ENCODE measurements at regions not wholly inside any gene's neighbourhood (a gene's known extent, or its start where the extent isn't known, plus 50 kb on each side); places are given as distances from the start of the nearest gene placed in this dataset.
"Not testable (repeated sequence)": the region's sequence is repeated elsewhere in the genome, so short reads cannot be mapped to it uniquely, and the experiment has no call there.

GRCh38 chr15:92753591-92753990, 98.0 kb upstream of the FAM174B start:
- in situ Hi-C loops (cut with HindIII; ENCODE audit: low sequenced_read_pairs), result no loop called here

GRCh38 chr15:92763459-92763858, 107.9 kb upstream of the FAM174B start:
- in situ Hi-C loops (cut with HindIII; ENCODE audit: low sequenced_read_pairs), result no loop called here

GRCh38 chr15:92768131-92768530, 112.6 kb upstream of the FAM174B start:
- in situ Hi-C loops (cut with HindIII; ENCODE audit: low sequenced_read_pairs), result not testable (repeated sequence)

- in situ Hi-C loops (cut with HindIII; ENCODE audit: low sequenced_read_pairs), result no loop called here
Measured at GRCh38 chr15:92770641-92771040, 115.1 kb upstream of the FAM174B start.

GRCh38 chr15:92772061-92772460, 116.5 kb upstream of the FAM174B start:
- in situ Hi-C loops (cut with HindIII; ENCODE audit: low sequenced_read_pairs), result no loop called here

GRCh38 chr15:92772626-92773244, 117.2 kb upstream of the FAM174B start:
- in situ Hi-C loops (cut with HindIII; ENCODE audit: low sequenced_read_pairs), result no loop called here

- in situ Hi-C loops (cut with HindIII; ENCODE audit: low sequenced_read_pairs), result no loop called here
Measured at GRCh38 chr15:92773340-92773739, 117.8 kb upstream of the FAM174B start.

GRCh38 chr15:92779874-92780273, 120.2 kb upstream of the CHD2 start:
- in situ Hi-C loops (cut with HindIII; ENCODE audit: low sequenced_read_pairs), result no loop called here

GRCh38 chr15:92780843-92781242, 119.3 kb upstream of the CHD2 start:
- in situ Hi-C loops (cut with HindIII; ENCODE audit: low sequenced_read_pairs), result no loop called here

- in situ Hi-C loops (cut with HindIII; ENCODE audit: low sequenced_read_pairs), result no loop called here
Measured at GRCh38 chr15:92781925-92782453, 118.1 kb upstream of the CHD2 start.

- in situ Hi-C loops (cut with HindIII; ENCODE audit: low sequenced_read_pairs), result no loop called here
Measured at GRCh38 chr15:92787116-92787515, 113.0 kb upstream of the CHD2 start.

- in situ Hi-C loops (cut with HindIII; ENCODE audit: low sequenced_read_pairs), result no loop called here
Measured at GRCh38 chr15:92788196-92788595, 111.9 kb upstream of the CHD2 start.

- in situ Hi-C loops (cut with HindIII; ENCODE audit: low sequenced_read_pairs), result not testable (repeated sequence)
Measured at GRCh38 chr15:92788793-92789192, 111.3 kb upstream of the CHD2 start.

- in situ Hi-C loops (cut with HindIII; ENCODE audit: low sequenced_read_pairs), result no loop called here
Measured at GRCh38 chr15:92796161-92796611, 103.9 kb upstream of the CHD2 start.

GRCh38 chr15:92797168-92798052, 102.7 kb upstream of the CHD2 start:
- in situ Hi-C loops (cut with HindIII; ENCODE audit: low sequenced_read_pairs), result no loop called here

GRCh38 chr15:92800013-92800412, 100.1 kb upstream of the CHD2 start:
- in situ Hi-C loops (cut with HindIII; ENCODE audit: low sequenced_read_pairs), result no loop called here

- in situ Hi-C loops (cut with HindIII; ENCODE audit: low sequenced_read_pairs), result not testable (repeated sequence)
Measured at GRCh38 chr15:92800416-92801055, 99.6 kb upstream of the CHD2 start.

GRCh38 chr15:92801056-92801773, 98.9 kb upstream of the CHD2 start:
- in situ Hi-C loops (cut with HindIII; ENCODE audit: low sequenced_read_pairs), result not testable (repeated sequence)

GRCh38 chr15:92801774-92802464, 98.2 kb upstream of the CHD2 start:
- in situ Hi-C loops (cut with HindIII; ENCODE audit: low sequenced_read_pairs), result no loop called here

- in situ Hi-C loops (cut with HindIII; ENCODE audit: low sequenced_read_pairs), result no loop called here
Measured at GRCh38 chr15:92803536-92803851, 96.6 kb upstream of the CHD2 start.

Data from endothelial cell of hepatic sinusoid (primary cell).